HUDEP-2 (cell line): ENCODE measurements at regions not wholly inside any gene's neighbourhood (a gene's known extent, or its start where the extent isn't known, plus 50 kb on each side); places are given as distances from the start of the nearest gene placed in this dataset.

Experiments
- DNase-seq, 76 experiments: peaks; one replicate each; lab custom pipeline; 2025; ENCODE audit not compliant: unreplicated experiment in 76 of 76; lab: John Stamatoyannopoulos, UW

GRCh38 chr1:88016947-88017346 lies 667.1 kb upstream of the PKN2 start:
- peak in 2 of 76 experiments; percentile 1 to 16 for DNase-seq

GRCh38 chr1:88021529-88021928 lies 662.5 kb upstream of the PKN2 start:
- DNase-seq = no peak

DNA sequence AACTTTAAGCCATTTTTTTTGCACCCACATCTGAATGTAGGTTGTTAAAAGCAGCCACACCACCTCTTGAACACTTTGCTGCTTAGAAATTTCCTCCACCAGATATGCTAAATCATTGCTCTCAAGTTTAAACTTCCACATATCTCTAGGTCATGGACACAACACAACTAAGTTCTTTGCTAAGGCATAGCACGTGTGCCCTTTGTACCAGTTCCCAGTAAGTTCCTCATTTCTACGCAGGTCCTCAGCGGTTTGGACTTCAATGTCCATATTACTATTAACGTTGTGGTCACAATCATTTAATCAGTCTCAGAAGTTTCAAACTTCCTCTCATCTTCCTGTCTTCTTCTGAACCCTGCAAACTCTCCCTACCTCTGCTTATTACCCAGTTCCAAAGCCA lies 661.6 kb upstream of the PKN2 start:
- DNase-seq = no peak

GRCh38 chr1:88029142-88029541 lies 654.9 kb upstream of the PKN2 start:
- no peak for DNase-seq

DNA sequence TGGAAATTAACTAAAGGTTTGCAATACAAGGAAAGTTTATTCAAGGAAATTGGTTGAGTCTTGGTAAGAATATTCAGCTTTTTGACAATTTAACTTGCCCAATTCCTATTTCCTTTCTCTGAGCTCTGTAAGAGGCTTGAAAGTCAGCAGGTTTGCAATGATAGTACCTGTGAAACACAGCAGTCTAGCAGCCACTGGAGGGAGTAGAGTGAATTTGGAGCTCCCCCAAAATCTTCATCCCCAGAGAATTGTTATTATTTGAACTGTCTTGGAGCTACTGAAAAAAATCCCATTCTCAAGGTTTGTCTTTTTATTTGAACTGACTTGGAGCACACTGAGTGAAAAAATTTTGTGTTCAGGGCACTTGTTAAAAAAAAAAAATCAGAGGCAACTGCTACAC lies 654.2 kb upstream of the PKN2 start:
- DNase-seq = no peak

DNA sequence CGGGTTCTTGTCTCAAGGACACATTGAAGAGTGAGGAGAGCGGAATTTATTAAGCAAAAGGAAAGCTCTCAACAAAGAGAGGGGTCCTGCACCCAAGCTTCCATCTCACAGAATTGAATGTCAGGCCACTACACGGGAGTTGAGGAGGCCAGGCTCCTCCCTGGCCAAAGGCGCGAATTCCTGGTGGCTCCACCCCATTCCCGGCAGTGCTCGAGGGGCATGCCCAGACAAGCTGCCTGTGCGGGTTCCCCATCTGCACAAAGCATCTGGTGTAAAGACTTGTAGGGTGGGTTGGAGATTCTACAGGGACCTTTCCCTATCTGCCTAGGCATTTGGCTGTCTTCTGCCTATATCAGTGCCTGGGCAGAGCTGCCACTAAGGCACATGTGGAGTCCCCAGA lies 648.5 kb upstream of the PKN2 start:
- DNase-seq = no peak

DNA sequence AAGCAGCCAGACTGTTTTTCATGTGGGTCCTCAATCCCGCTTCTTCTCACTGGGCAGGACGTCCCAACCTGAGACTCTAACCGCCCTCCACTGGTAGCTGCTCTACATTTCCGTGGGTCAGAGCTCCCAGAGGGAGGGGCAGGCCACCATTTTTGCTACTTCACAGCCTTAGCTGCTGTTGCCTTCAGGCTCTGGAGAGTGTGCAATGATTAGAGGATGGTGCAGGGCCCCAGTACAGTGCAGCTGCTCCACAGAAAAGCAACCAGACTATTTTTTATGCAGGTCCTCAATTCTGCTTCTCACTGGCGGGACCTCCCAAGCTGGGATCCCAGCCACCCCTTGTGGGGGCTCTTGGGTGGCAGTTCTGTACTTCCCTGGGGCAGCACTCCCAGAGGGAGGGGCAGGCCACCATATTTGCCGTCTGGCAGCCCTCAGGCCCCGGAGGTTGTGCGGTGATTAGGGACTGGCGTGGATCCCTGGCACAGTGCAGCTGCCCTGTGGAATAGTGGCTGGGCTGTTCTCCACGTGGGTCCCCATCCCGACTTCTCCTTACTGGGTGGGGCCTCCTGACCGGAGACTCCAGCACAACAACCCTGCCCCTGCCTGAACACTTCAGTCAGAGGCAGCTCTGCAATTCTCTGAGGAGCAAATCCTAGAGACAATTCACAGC lies 647.6 kb upstream of the PKN2 start:
- no peak for DNase-seq

DNA sequence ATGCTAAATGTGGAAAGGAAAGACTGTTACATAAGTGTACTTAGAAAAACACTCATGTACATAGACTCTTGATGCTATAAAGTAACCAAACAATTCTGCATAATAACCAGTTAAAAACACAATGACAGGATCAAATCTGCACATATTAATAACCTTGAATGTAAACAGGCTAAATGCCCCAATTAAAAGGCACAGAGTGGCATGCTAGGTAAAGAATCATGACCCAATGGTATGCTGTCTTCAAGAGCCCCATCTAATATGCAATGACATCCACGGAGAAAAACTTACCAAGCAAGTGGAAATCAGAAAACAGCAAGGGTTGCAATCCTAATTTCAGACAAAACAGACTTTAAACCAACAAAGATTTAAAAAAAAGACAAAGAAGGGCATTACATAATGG lies 644.8 kb upstream of the PKN2 start:
- DNase-seq = no peak

- no peak for DNase-seq
Measured at GRCh38 chr1:88043834-88044233, 640.2 kb upstream of the PKN2 start.

- no peak for DNase-seq
Measured at GRCh38 chr1:88052167-88052566, 631.9 kb upstream of the PKN2 start.

GRCh38 chr1:88053065-88053464 lies 631.0 kb upstream of the PKN2 start:
- no peak for DNase-seq

GRCh38 chr1:88056881-88057280 lies 627.2 kb upstream of the PKN2 start:
- DNase-seq = no peak

DNA sequence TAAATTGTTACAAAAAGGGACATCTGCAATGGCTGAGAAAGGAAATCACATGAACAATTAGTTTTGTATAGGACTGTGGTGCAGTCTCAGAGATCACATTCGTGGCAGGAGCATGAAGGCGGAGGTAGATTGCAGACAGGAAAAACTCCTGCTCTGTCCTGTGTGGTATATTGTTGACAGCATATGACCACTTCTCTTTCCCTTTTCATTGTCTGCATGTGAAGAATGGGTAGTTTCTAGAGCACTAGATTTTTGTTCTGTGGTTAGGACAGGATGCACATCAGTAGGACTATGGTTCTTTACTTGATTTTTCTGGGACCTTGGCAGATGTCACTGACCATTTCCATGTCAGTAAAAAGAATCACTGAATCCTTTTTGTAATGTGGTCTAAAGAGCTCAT lies 625.9 kb upstream of the PKN2 start:
- DNase-seq = no peak

GRCh38 chr1:88060112-88060673 lies 623.9 kb upstream of the PKN2 start:
- no peak for DNase-seq

- no peak for DNase-seq
Measured at GRCh38 chr1:88060750-88061491, 623.2 kb upstream of the PKN2 start.

DNA sequence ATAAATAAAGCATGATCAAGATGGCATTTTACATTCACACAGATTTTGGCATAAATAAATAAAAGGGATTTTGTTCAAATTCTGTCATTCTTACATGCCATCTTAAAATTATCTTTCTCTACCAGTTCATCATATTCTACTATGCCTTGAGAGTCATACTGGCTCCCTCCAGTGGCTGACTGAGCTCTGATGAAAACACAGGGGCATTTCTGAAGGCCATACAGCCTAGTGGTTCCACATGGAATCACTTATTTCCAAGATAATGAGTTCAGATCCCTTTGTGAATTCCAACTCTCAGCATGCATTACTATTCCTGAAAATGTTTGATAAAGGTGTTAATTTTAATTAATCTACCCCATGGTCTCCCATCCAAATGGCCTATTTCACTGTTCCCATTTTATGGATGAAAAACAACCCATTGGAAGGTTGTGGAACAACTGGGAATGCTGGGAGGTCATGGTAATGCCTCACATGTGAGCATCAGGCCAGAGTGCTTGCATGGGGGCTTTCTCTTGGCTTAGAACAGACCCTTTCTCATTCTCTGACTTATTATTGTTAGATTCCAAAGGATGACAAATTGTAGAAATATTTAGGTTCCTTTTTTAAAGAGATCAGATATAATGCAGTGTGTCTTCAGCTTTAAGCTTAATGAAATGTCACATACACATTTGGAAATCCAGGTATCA lies 622.4 kb upstream of the PKN2 start:
- DNase-seq = peak in 17 of 76 experiments; percentile 1 to 37 (median 8)

DNA sequence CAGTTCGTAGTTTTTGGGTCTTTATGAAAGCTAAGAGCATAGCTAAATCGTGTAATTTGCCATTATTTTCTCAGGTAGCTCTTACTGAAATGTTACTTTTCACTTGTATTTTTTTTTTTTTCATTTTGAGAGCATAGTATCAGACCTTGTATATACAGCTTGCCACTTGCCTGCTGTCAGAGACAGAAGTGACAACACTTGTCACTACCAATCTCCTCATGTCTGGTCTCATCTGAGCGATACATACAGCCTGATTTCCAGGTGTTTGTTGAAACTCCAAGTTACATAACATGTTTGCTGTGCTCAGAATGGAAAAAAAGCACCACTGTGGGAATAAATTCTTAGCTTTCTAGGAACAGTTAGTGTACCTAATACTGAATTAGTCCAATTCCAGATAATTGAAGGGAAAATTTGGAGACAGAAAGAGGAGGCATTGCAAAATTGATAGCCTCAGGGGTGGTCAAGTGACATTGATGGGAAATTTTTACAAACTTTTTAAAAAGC lies 621.4 kb upstream of the PKN2 start:
- no peak for DNase-seq

DNA sequence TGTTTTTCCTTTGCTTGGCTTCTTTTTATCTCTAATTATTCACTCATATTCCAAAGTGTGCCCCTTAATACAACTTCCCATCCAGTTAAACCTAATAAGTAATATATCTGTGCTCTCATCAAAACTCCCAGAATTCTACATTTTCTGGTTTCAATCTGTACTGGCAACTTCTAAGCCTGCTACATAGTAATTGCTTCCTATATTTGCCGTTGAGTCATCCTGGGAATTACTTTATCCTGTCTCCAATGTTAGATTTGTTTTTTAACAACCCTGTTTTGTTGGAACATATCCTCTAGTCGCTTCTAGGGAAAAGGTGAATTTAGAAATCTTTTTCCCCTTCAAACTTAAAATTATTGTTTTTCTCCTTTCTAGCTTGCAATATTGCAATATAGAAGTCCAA lies 620.5 kb upstream of the PKN2 start:
- DNase-seq = no peak

GRCh38 chr1:88068407-88068960 lies 615.6 kb upstream of the PKN2 start:
- no peak for DNase-seq

DNA sequence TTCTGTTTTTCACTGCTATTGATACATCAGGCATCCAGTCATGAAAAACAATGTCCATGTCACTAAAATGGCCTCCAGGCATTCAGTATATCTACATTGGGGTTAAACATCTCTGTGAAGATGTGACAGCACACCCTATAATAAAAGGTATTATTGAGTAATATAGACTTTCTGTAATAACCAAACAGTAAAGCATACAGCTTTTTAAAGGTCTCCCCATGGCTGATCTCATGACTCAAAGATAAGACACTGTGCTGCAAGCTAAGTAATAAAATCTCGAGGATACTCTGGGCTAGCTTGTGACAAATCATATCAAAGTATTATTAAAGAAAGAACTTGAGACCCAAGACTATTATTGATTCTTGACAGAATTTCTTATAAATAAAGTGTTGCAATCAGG lies 613.1 kb upstream of the PKN2 start:
- DNase-seq = no peak

DNA sequence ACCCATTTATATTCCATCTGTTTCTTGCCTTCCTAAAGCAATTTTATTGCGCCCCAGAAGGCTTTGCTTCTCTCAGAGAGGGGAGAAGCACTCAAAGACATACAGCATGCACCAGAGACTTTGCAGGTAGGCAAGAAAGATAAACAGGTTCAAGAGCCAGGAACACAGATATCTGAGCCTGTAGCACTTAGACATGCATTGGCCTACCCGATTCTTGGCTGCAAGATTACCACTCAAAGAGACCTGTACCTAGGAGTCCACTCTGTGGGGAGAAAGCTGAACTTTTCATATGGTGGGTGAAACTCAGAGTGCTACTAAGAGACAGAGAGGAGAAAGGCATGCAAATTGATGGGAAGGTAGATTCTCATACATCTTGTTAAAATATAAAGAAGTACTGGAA lies 609.4 kb upstream of the PKN2 start:
- no peak for DNase-seq
